A549 (cell line): ENCODE measurements at regions not wholly inside any gene's neighbourhood (a gene's known extent, or its start where the extent isn't known, plus 50 kb on each side); places are given as distances from the start of the nearest gene placed in this dataset.

ENCODE experiments used
- ATAC-seq, 2 experiments: fragments of 200-7000 bp in 1 of 2; fragments of >200 bp in 1 of 2; cut with Nextera tagmentation in 1 of 2; cut with Tn5 transposase in 1 of 2; 3 replicates each; pipeline versions ENCODE4 v1.8.0 to v1.9.1; 2018 to 2020; ENCODE audit warnings: mild to moderate bottlenecking in 1 of 2, moderate library complexity in 1 of 2
- CTCF ChIA-PET: fragments of 300-600 bp; sonication (Branson Sonifier 250); formaldehyde crosslinking; extraction: SDS; loops from one replicate; lab custom pipeline; 2021; ENCODE audit warnings: antibody characterized with exemption, inconsistent platforms; lab: Yijun Ruan, JAX
- POLR2A ChIA-PET: fragments of 350-600 bp; formaldehyde crosslinking; extraction: SDS; loops from one replicate; lab custom pipeline; 2021; ENCODE audit warnings: antibody characterized with exemption, inconsistent platforms; lab: Yijun Ruan, JAX
- DNase-seq, 2 experiments: peaks; one replicate each; pipeline versions ENCODE4 v3.0.0 to v3.0.0-alpha.2; 2011 to 2016; ENCODE audit warnings: low read depth in 1 of 2, low spot score in 1 of 2
- FAIRE-seq: peaks from 2 replicates; lab custom pipeline; 2011; peaks lifted over from hg19 to GRCh38; lab: Jason Lieb, UNC
- H3K27ac ChIP-seq, 2 experiments: fragments of >200 bp; sonication (Bioruptor Twin); formaldehyde crosslinking; 3 replicates each; pipeline ENCODE4 v1.5.1; 2016 to 2017
- H3K4me1 ChIP-seq: fragments of >200 bp; sonication (Bioruptor Twin); formaldehyde crosslinking; 3 replicates; pipeline ENCODE4 v1.6.1; 2016
- H3K4me2 ChIP-seq: fragments of >200 bp; sonication (Bioruptor Twin); formaldehyde crosslinking; 3 replicates; pipeline ENCODE4 v1.6.1; 2016
- H3K4me3 ChIP-seq: fragments of >200 bp; sonication (Bioruptor Twin); formaldehyde crosslinking; 3 replicates; pipeline ENCODE4 v1.5.1; 2016
- H3K9me3 ChIP-seq: fragments of >200 bp; sonication (Bioruptor Twin); formaldehyde crosslinking; 3 replicates; pipeline ENCODE4 v1.6.1; 2016
- EHF ChIP-seq: fragments of 250-450 bp; sonication (Bioruptor Pico); IDR thresholded peaks from 2 replicates; pipeline ENCODE4 v1.5.0; 2020; ENCODE audit warnings: mild to moderate bottlenecking
- EHMT2 ChIP-seq: fragments of 200-600 bp; sonication (generic); IDR thresholded peaks from 2 replicates; pipeline ENCODE4 v1.6.1; 2016; ENCODE audit warnings: antibody characterized with exemption, low read depth, mild to moderate bottlenecking, moderate library complexity
- ELK1 ChIP-seq: fragments of 150-350 bp; IDR thresholded peaks from 2 replicates; pipeline ENCODE4 v1.6.1; 2014; ENCODE audit warnings: low read depth, mild to moderate bottlenecking, low read length
- EP300 ChIP-seq, 2 experiments: fragments of >200 bp; sonication (Bioruptor Twin); formaldehyde crosslinking; IDR thresholded peaks; 2 replicates in 1 of 2; 3 replicates in 1 of 2; pipeline ENCODE4 v1.6.1; 2016 to 2017
- FOSL2 ChIP-seq, 2 experiments: fragments of 450-650 bp in 1 of 2; fragments of >200 bp in 1 of 2; sonication (Bioruptor Twin) in 1 of 2; formaldehyde crosslinking; IDR thresholded peaks; 2 replicates each; pipeline versions ENCODE4 v1.5.0 to v1.6.1; 2016 to 2020; ENCODE audit warnings: mild to moderate bottlenecking in 1 of 2, moderate library complexity in 1 of 2
- FOXS1 ChIP-seq: fragments of 250-450 bp; sonication (Bioruptor Pico); IDR thresholded peaks from 2 replicates; pipeline ENCODE4 v1.5.0; 2020; ENCODE audit warnings: mild to moderate bottlenecking, moderate library complexity
- HES2 ChIP-seq: fragments of >200 bp; sonication (Bioruptor Twin); formaldehyde crosslinking; IDR thresholded peaks from 2 replicates; pipeline ENCODE4 v1.6.1; 2016
- HMGXB4 ChIP-seq: fragments of 250-450 bp; sonication (Bioruptor Pico); IDR thresholded peaks from 2 replicates; pipeline ENCODE4 v1.5.0; 2021; ENCODE audit warnings: mild to moderate bottlenecking, moderate library complexity, borderline replicate concordance
- HOXA7 ChIP-seq: fragments of 250-450 bp; sonication (Bioruptor Pico); IDR thresholded peaks from 2 replicates; pipeline ENCODE4 v1.5.0; 2020; ENCODE audit warnings: mild to moderate bottlenecking, moderate library complexity
- HOXB13 ChIP-seq: fragments of 250-450 bp; sonication (Bioruptor Pico); IDR thresholded peaks from 2 replicates; pipeline ENCODE4 v1.5.0; 2020; ENCODE audit warnings: low read depth, mild to moderate bottlenecking, moderate library complexity
- JUN ChIP-seq, 2 experiments: fragments of >200 bp; sonication (Bioruptor Twin); formaldehyde crosslinking; IDR thresholded peaks; 2 replicates in 1 of 2; 3 replicates in 1 of 2; pipeline ENCODE4 v1.6.1; 2016 to 2017
- JUNB ChIP-seq: fragments of >200 bp; sonication (Bioruptor Twin); formaldehyde crosslinking; IDR thresholded peaks from 2 replicates; pipeline ENCODE4 v1.6.1; 2016
- MYC ChIP-seq: IDR thresholded peaks from 2 replicates; pipeline ENCODE4 v1.6.1; 2012; ENCODE audit warnings: mild to moderate bottlenecking, inconsistent platforms, low read length, improper control_type of control experiment, borderline replicate concordance
- NPAS2 ChIP-seq: fragments of 250-450 bp; sonication (Bioruptor Pico); IDR thresholded peaks from 2 replicates; pipeline ENCODE4 v1.8.0; 2022; ENCODE audit warnings: mild to moderate bottlenecking, moderate library complexity, borderline replicate concordance
- PBX3 ChIP-seq: IDR thresholded peaks from 2 replicates; pipeline ENCODE4 v1.6.1; 2012
- POLR2AphosphoS2 ChIP-seq: conservative IDR thresholded peaks from 2 replicates; pipeline ENCODE4 v1.6.1; 2012; ENCODE audit warnings: low read length, improper control_type of control experiment, inconsistent platforms
- RCOR1 ChIP-seq: fragments of 150-350 bp; IDR thresholded peaks from 2 replicates; pipeline ENCODE4 v1.6.1; 2014; ENCODE audit warnings: antibody characterized with exemption, low read length, low read depth
- RNF2 ChIP-seq: fragments of 200-600 bp; sonication (generic); IDR thresholded peaks from 2 replicates; pipeline ENCODE4 v1.6.1; 2016; ENCODE audit warnings: low read depth, mild to moderate bottlenecking, antibody characterized with exemption, moderate library complexity, borderline replicate concordance
- WGBS: methylation state at CpG from one replicate; pipeline ENCODE4 v1.1.6; 2017; ENCODE audit errors: missing lambda C conversion rate; 5-methylcytosine and 5-hydroxymethylcytosine counted together

GRCh38 chr10:24086296-24087086, 122.4 kb upstream of the KIAA1217 start:
- FAIRE-seq (no peak), DNase-seq (no peak), ATAC-seq (no peak)
- H3K27ac ChIP-seq = no peak overlapping the region
- CTCF ChIA-PET = interaction anchor here (0.6 kb wide), 1 partner anchor 268 kb away, joined by 4 read pairs; no protein-coding TSS in a partner anchor
- no peak for TF ChIP-seq JUN (IDR thresholded peaks at IDR 0.05)
- TF ChIP-seq RNF2 = no peak
- no peak for TF ChIP-seq ELK1
- POLR2A ChIA-PET = no interaction called here
- no peaks in the 10 kb centered on the region for H3K9me3 ChIP-seq
- H3K4me2 ChIP-seq = no peak overlapping the region
- H3K4me3 ChIP-seq = no peak overlapping the region
- no peaks in the 10 kb centered on the region for H3K4me1 ChIP-seq
- WGBS = 1% methylated on average over 3 of the region's 3 CpGs

- ATAC-seq (no peak), FAIRE-seq (no peak), DNase-seq (no peak)
- TF ChIP-seq EHMT2 = no peak
- TF ChIP-seq JUNB = no peak
- no peak for TF ChIP-seq RCOR1
- no peak for TF ChIP-seq PBX3
- no peak for TF ChIP-seq EP300 (IDR thresholded peaks at IDR 0.05)
- TF ChIP-seq FOSL2 (IDR thresholded peaks at IDR 0.05) = no peak
- no peak for TF ChIP-seq FOSL2 (CRISPR knock-in tag; IDR thresholded peaks at IDR 0.05)
- TF ChIP-seq RNF2 = no peak
- no peak for TF ChIP-seq HES2
- no peak for TF ChIP-seq HOXB13
- no peak for TF ChIP-seq FOXS1 (CRISPR knock-in tag)
- no peak for TF ChIP-seq HMGXB4 (CRISPR knock-in tag)
- TF ChIP-seq HOXA7 (CRISPR knock-in tag) = no peak
- TF ChIP-seq POLR2AphosphoS2 = no peak
- TF ChIP-seq MYC = no peak
- TF ChIP-seq EHF (CRISPR knock-in tag) = no peak
- TF ChIP-seq NPAS2 (CRISPR knock-in tag) = no peak
- no peak overlapping the region for H3K4me2 ChIP-seq
- POLR2A ChIA-PET = no interaction called here
- WGBS = 14% methylated on average over 2 of the region's 2 CpGs
- no peak overlapping the region for H3K27ac ChIP-seq
- no peak overlapping the region for H3K4me3 ChIP-seq
- H3K4me1 ChIP-seq = no peaks in the 10 kb centered on the region
- H3K9me3 ChIP-seq = no peaks in the 10 kb centered on the region
- CTCF ChIA-PET = interaction anchor here (1.0 kb wide), 1 partner anchor 22 kb away, joined by 3 read pairs; no protein-coding TSS in a partner anchor
Observed at GRCh38 chr10:24091256-24091655, 117.7 kb upstream of the KIAA1217 start.
